Activated naive CD4-positive, alpha-beta T cell treated with anti-CD3 and anti-CD28 coated beads, Interleukin-2, amount 50 U/mL, for 24 hours (primary cell): ENCODE measurements at regions not wholly inside any gene's neighbourhood (a gene's known extent, or its start where the extent isn't known, plus 50 kb on each side); places are given as distances from the start of the nearest gene placed in this dataset.
"Not testable (repeated sequence)": the region's sequence is repeated elsewhere in the genome, so short reads cannot be mapped to it uniquely, and the experiment has no call there.

Experiments used
- H3K27ac Mint-ChIP-seq: one replicate; pipeline ENCODE4 v1.8.0; 2021; ENCODE audit warnings: mild to moderate bottlenecking, mixed read lengths
- H3K27me3 Mint-ChIP-seq: one replicate; pipeline ENCODE4 v1.8.0; 2021; ENCODE audit warnings: mixed read lengths
- H3K36me3 Mint-ChIP-seq: one replicate; pipeline ENCODE4 v1.8.0; 2021; ENCODE audit warnings: mixed read lengths
- H3K4me1 Mint-ChIP-seq: one replicate; pipeline ENCODE4 v1.8.0; 2021; ENCODE audit warnings: mixed read lengths
- H3K4me3 Mint-ChIP-seq: one replicate; pipeline ENCODE4 v1.8.0; 2021; ENCODE audit warnings: mild to moderate bottlenecking, mixed read lengths
- H3K9me3 Mint-ChIP-seq: one replicate; pipeline ENCODE4 v1.8.0; 2021; ENCODE audit warnings: mixed read lengths

GRCh38 chr7:108627476-108628051 lies 57.9 kb downstream of the DNAJB9 start:
- Mint-ChIP-seq H3K9me3 (no peaks in the 10 kb centered on the region), H3K27me3 (peaks cover 8% of the 10 kb centered on the region), H3K4me1 (no peaks in the 10 kb centered on the region), H3K27ac (no peak overlapping the region), H3K4me3 (no peak overlapping the region), H3K36me3 (no peaks in the 10 kb centered on the region)

- Mint-ChIP-seq H3K27me3 (peaks cover 8% of the 10 kb centered on the region), H3K9me3 (no peaks in the 10 kb centered on the region), H3K4me3 (no peak overlapping the region), H3K4me1 (no peaks in the 10 kb centered on the region), H3K27ac (no peak overlapping the region), H3K36me3 (no peaks in the 10 kb centered on the region)
These were observed 59.0 kb downstream of the DNAJB9 start for GRCh38 chr7:108628678-108629077.

GRCh38 chr7:108629651-108630400 lies 60.2 kb downstream of the DNAJB9 start:
- no peaks in the 10 kb centered on the region for H3K36me3 Mint-ChIP-seq
- H3K4me1 Mint-ChIP-seq: no peaks in the 10 kb centered on the region
- H3K4me3 Mint-ChIP-seq: no peak overlapping the region
- H3K9me3 Mint-ChIP-seq: no peaks in the 10 kb centered on the region
- H3K27ac Mint-ChIP-seq: no peak overlapping the region
- peaks cover 8% of the 10 kb centered on the region for H3K27me3 Mint-ChIP-seq

GRCh38 chr7:108634036-108634435 lies 64.4 kb downstream of the DNAJB9 start:
- Mint-ChIP-seq H3K4me1 (no peaks in the 10 kb centered on the region), H3K36me3 (no peaks in the 10 kb centered on the region), H3K27ac (no peak overlapping the region), H3K4me3 (no peak overlapping the region), H3K27me3 (peaks cover 4% of the 10 kb centered on the region), H3K9me3 (no peaks in the 10 kb centered on the region)

- no peaks in the 10 kb centered on the region for H3K4me1 Mint-ChIP-seq
- no peak overlapping the region for H3K4me3 Mint-ChIP-seq
- no peaks in the 10 kb centered on the region for H3K9me3 Mint-ChIP-seq
- H3K27ac Mint-ChIP-seq: no peak overlapping the region
- H3K27me3 Mint-ChIP-seq: peaks cover 4% of the 10 kb centered on the region
- no peaks in the 10 kb centered on the region for H3K36me3 Mint-ChIP-seq
These were observed 64.9 kb downstream of the DNAJB9 start for GRCh38 chr7:108634535-108634934.

GRCh38 chr7:108637049-108637621 lies 67.5 kb downstream of the DNAJB9 start:
- Mint-ChIP-seq H3K36me3 (no peaks in the 10 kb centered on the region), H3K4me1 (no peaks in the 10 kb centered on the region), H3K27ac (no peak overlapping the region), H3K4me3 (no peak overlapping the region), H3K9me3 (no peaks in the 10 kb centered on the region), H3K27me3 (peaks cover 9% of the 10 kb centered on the region)

GRCh38 chr7:108642126-108642525 lies 72.5 kb downstream of the DNAJB9 start:
- Mint-ChIP-seq H3K4me1 (no peaks in the 10 kb centered on the region), H3K27me3 (peaks cover 13% of the 10 kb centered on the region), H3K36me3 (no peaks in the 10 kb centered on the region), H3K4me3 (no peak overlapping the region), H3K9me3 (no peaks in the 10 kb centered on the region), H3K27ac (no peak overlapping the region)

GRCh38 chr7:108643136-108643535 lies 73.5 kb downstream of the DNAJB9 start:
- Mint-ChIP-seq H3K27me3 (peaks cover 13% of the 10 kb centered on the region), H3K4me1 (no peaks in the 10 kb centered on the region), H3K27ac (no peak overlapping the region), H3K36me3 (no peaks in the 10 kb centered on the region), H3K9me3 (no peaks in the 10 kb centered on the region), H3K4me3 (no peak overlapping the region)

GRCh38 chr7:108648989-108649388 lies 79.3 kb downstream of the DNAJB9 start:
- Mint-ChIP-seq H3K36me3 (no peaks in the 10 kb centered on the region), H3K4me3 (no peak overlapping the region), H3K27ac (no peak overlapping the region), H3K27me3 (peaks cover 5% of the 10 kb centered on the region), H3K4me1 (no peaks in the 10 kb centered on the region), H3K9me3 (no peaks in the 10 kb centered on the region)

GRCh38 chr7:108650467-108650866 lies 80.8 kb downstream of the DNAJB9 start:
- H3K4me3 Mint-ChIP-seq: no peak overlapping the region
- H3K27me3 Mint-ChIP-seq: peaks cover 4% of the 10 kb centered on the region
- H3K36me3 Mint-ChIP-seq: no peaks in the 10 kb centered on the region
- H3K9me3 Mint-ChIP-seq: no peaks in the 10 kb centered on the region
- H3K27ac Mint-ChIP-seq: no peak overlapping the region
- H3K4me1 Mint-ChIP-seq: no peaks in the 10 kb centered on the region

- Mint-ChIP-seq H3K9me3 (no peaks in the 10 kb centered on the region), H3K4me3 (no peak overlapping the region), H3K36me3 (no peaks in the 10 kb centered on the region), H3K27ac (no peak overlapping the region), H3K27me3 (peaks cover 5% of the 10 kb centered on the region), H3K4me1 (no peaks in the 10 kb centered on the region)
These were observed 83.2 kb downstream of the DNAJB9 start for GRCh38 chr7:108652886-108653285.

GRCh38 chr7:108653526-108653925 lies 83.9 kb downstream of the DNAJB9 start:
- no peaks in the 10 kb centered on the region for H3K9me3 Mint-ChIP-seq
- no peaks in the 10 kb centered on the region for H3K36me3 Mint-ChIP-seq
- no peak overlapping the region for H3K27ac Mint-ChIP-seq
- H3K4me1 Mint-ChIP-seq: no peaks in the 10 kb centered on the region
- peaks cover 4% of the 10 kb centered on the region for H3K27me3 Mint-ChIP-seq
- H3K4me3 Mint-ChIP-seq: no peak overlapping the region

- H3K27me3 Mint-ChIP-seq, H3K9me3 Mint-ChIP-seq, H3K4me1 Mint-ChIP-seq, H3K4me3 Mint-ChIP-seq, H3K36me3 Mint-ChIP-seq, H3K27ac Mint-ChIP-seq: not testable (repeated sequence)
These were observed 87.6 kb downstream of the DNAJB9 start for GRCh38 chr7:108657140-108657726.

GRCh38 chr7:108659261-108659660 lies 89.6 kb downstream of the DNAJB9 start:
- no peak overlapping the region for H3K27ac Mint-ChIP-seq
- H3K36me3 Mint-ChIP-seq: no peaks in the 10 kb centered on the region
- peaks cover 2% of the 10 kb centered on the region for H3K27me3 Mint-ChIP-seq
- no peaks in the 10 kb centered on the region for H3K9me3 Mint-ChIP-seq
- H3K4me1 Mint-ChIP-seq: no peaks in the 10 kb centered on the region
- H3K4me3 Mint-ChIP-seq: no peak overlapping the region

GRCh38 chr7:108659867-108660266 lies 90.2 kb downstream of the DNAJB9 start:
- peaks cover 2% of the 10 kb centered on the region for H3K27me3 Mint-ChIP-seq
- H3K9me3 Mint-ChIP-seq: no peaks in the 10 kb centered on the region
- no peaks in the 10 kb centered on the region for H3K36me3 Mint-ChIP-seq
- H3K4me3 Mint-ChIP-seq: no peak overlapping the region
- H3K27ac Mint-ChIP-seq: no peak overlapping the region
- no peaks in the 10 kb centered on the region for H3K4me1 Mint-ChIP-seq

GRCh38 chr7:108660465-108660864 lies 90.8 kb downstream of the DNAJB9 start:
- H3K36me3 Mint-ChIP-seq: no peaks in the 10 kb centered on the region
- peaks cover 2% of the 10 kb centered on the region for H3K27me3 Mint-ChIP-seq
- no peak overlapping the region for H3K4me3 Mint-ChIP-seq
- no peaks in the 10 kb centered on the region for H3K9me3 Mint-ChIP-seq
- H3K27ac Mint-ChIP-seq: no peak overlapping the region
- H3K4me1 Mint-ChIP-seq: no peaks in the 10 kb centered on the region
